GM12874 (cell line): ENCODE measurements at regions not wholly inside any gene's neighbourhood (a gene's known extent, or its start where the extent isn't known, plus 50 kb on each side); places are given as distances from the start of the nearest gene placed in this dataset.

ENCODE experiments used
- CTCF ChIP-seq: IDR thresholded peaks from 2 replicates; pipeline ENCODE4 v1.5.1; 2011; ENCODE audit warnings: low read depth, mild to moderate bottlenecking, control low read depth, low read length, moderate library complexity; ENCODE audit not compliant: insufficient read depth

- no peak for TF ChIP-seq CTCF
These were observed 190.7 kb upstream of the NECTIN1 start for GRCh38 chr11:119919656-119920055.

- TF ChIP-seq CTCF: no peak
These were observed 189.3 kb upstream of the NECTIN1 start for GRCh38 chr11:119918347-119918746.

GRCh38 chr11:119916568-119916967 is 187.6 kb upstream of the NECTIN1 start:
- no peak for TF ChIP-seq CTCF

GRCh38 chr11:119912229-119912628 is 183.2 kb upstream of the NECTIN1 start:
- TF ChIP-seq CTCF: no peak

- no peak for TF ChIP-seq CTCF
These were observed 181.7 kb upstream of the NECTIN1 start for GRCh38 chr11:119910650-119911049.

GRCh38 chr11:119910051-119910450 is 181.1 kb upstream of the NECTIN1 start:
- no peak for TF ChIP-seq CTCF

GRCh38 chr11:119909495-119909894 is 180.5 kb upstream of the NECTIN1 start:
- no peak for TF ChIP-seq CTCF

- TF ChIP-seq CTCF: no peak
These were observed 180.1 kb upstream of the NECTIN1 start for GRCh38 chr11:119909077-119909476.
